ENCODE measurements at regions not wholly inside any gene's neighbourhood (a gene's known extent, or its start where the extent isn't known, plus 50 kb on each side); places are given as distances from the start of the nearest gene placed in this dataset.

- no peak for TF ChIP-seq CTCF (IDR thresholded peaks at IDR 0.05; ENCODE audit: poor library complexity)
- no peak for TF ChIP-seq EZH2 (IDR thresholded peaks at IDR 0.05; ENCODE audit: borderline replicate concordance)
Observed at GRCh38 chr20:39778431-39778830, 816.3 kb downstream of the DHX35 start.
